AG04449 (cell line): ENCODE measurements at regions not wholly inside any gene's neighbourhood (a gene's known extent, or its start where the extent isn't known, plus 50 kb on each side); places are given as distances from the start of the nearest gene placed in this dataset.

Experiments
- CTCF ChIA-PET: fragments of 350-600 bp; formaldehyde crosslinking; extraction: SDS; loops from one replicate; lab custom pipeline; 2021; ENCODE audit warnings: antibody characterized with exemption; lab: Yijun Ruan, JAX
- POLR2A ChIA-PET: fragments of 400-600, 350-600 bp; formaldehyde crosslinking; extraction: SDS; loops from one replicate; lab custom pipeline; 2020; ENCODE audit warnings: antibody characterized with exemption, inconsistent platforms; lab: Yijun Ruan, JAX
- DNase-seq: peaks from one replicate; pipeline ENCODE4 v3.0.0-alpha.2; 2010; ENCODE audit warnings: low read depth, low spot score
- H3K4me3 ChIP-seq: 2 replicates; pipeline ENCODE4 v1.5.1; 2011; ENCODE audit warnings: low read depth, mild to moderate bottlenecking, control low read depth, low read length
- TF ChIP-seq, protein P1 (sequence below): IDR thresholded peaks from one replicate; pipeline ENCODE4 v1.5.1; 2011; ENCODE audit warnings: mild to moderate bottlenecking, moderate library complexity, low read length, control low read depth, inconsistent platforms; ENCODE audit not compliant: insufficient read depth; ENCODE audit errors: missing control alignments

DNA sequence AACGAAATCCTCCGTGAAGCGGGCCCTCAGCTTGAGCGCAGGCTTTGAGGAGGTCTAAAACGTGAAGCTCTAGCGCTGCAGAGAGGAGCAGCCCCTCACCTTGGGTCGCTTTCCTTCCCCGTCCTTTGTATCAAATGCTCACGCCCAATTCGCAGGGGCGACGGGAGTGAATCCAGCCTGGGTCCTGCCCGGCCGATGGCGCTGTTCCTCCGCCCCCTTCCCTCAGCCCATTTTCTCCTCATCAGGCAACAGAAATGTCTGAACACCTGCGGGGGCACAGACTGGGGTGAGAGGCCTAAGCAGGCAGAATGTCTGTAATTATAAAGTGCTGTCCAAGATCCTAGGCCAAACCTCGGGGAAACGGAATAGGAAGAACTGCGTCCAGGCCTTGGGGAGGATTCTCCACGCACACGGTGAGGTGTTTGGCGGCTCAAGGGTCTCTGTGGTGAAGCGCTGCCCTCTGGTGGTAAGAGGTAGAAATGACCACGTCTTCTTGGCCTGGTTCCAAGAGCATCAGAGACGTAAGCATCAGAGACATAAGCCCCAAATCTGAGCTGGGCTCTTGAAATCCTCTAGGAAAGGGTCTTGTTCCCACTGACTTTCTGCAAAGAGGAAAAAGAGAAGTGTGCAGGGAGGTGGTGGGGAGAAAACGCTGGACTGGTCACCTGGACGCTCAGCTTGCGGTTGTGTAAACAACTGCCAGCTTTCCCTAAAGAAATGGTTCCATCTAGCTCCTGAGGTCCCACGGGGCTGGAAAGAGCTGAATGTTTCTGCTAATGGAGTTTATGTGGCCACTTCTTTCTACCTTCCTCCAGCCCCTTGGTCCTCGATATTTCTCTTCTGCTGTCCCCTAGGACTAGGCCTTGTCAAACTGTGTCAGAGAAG is 92.1 kb upstream of the CD53 start:
- DNase-seq, result no peak
- ChIA-PET POLR2A (no interaction called here), CTCF (interaction anchor here (0.6 to 7.7 kb wide), 6 partner anchors 8 to 147 kb away, joined by 3 to 43 read pairs (median 4); no protein-coding TSS in a partner anchor)
- TF ChIP-seq, protein P1, sequence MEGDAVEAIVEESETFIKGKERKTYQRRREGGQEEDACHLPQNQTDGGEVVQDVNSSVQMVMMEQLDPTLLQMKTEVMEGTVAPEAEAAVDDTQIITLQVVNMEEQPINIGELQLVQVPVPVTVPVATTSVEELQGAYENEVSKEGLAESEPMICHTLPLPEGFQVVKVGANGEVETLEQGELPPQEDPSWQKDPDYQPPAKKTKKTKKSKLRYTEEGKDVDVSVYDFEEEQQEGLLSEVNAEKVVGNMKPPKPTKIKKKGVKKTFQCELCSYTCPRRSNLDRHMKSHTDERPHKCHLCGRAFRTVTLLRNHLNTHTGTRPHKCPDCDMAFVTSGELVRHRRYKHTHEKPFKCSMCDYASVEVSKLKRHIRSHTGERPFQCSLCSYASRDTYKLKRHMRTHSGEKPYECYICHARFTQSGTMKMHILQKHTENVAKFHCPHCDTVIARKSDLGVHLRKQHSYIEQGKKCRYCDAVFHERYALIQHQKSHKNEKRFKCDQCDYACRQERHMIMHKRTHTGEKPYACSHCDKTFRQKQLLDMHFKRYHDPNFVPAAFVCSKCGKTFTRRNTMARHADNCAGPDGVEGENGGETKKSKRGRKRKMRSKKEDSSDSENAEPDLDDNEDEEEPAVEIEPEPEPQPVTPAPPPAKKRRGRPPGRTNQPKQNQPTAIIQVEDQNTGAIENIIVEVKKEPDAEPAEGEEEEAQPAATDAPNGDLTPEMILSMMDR, result peak; percentile 73
- no peak overlapping the region for H3K4me3 ChIP-seq

GRCh38 chr1:110779636-110780035 is 93.3 kb upstream of the CD53 start:
- DNase-seq, result no peak
- TF ChIP-seq, protein P1, result no peak

DNA sequence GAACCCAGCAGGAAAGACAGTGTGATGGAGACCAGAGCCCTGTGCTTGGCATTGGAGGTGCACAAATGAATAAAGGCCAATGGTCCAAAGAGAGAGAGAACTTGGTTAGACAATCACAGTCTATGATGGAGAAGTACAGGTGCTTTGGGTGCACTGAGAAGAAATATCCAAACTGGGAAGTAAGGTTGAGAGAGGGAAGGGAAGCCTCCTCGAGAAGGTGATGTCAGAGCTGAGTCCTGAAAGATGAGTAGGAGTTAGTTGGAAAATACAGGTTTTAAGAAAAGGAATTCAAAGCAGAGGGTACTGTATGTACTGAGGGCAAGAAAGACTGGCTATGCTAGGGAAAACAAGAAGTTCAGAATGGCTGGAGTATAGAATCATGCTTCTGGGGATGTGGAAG is 94.1 kb upstream of the CD53 start:
- no peak overlapping the region for H3K4me3 ChIP-seq
- POLR2A ChIA-PET, result no interaction called here
- TF ChIP-seq, protein P1, result no peak
- DNase-seq, result no peak
- CTCF ChIA-PET, result interaction anchor here (0.9 kb wide), 1 partner anchor 13 kb away, joined by 3 read pairs; no protein-coding TSS in a partner anchor

More at GRCh38 chr1:110779636-110780035, 93.3 kb upstream of the CD53 start:
- H3K4me3 ChIP-seq, result no peak overlapping the region
- CTCF ChIA-PET, result interaction anchor here (0.9 kb wide), 1 partner anchor 16 kb away, joined by 3 read pairs; no protein-coding TSS in a partner anchor
- POLR2A ChIA-PET, result no interaction called here

GRCh38 chr1:110777228-110777627 is 95.7 kb upstream of the CD53 start:
- no peak for DNase-seq
- TF ChIP-seq, protein P1, result no peak
- ChIA-PET CTCF (no interaction called here), POLR2A (no interaction called here)
- H3K4me3 ChIP-seq, result no peak overlapping the region

GRCh38 chr1:110774398-110774797 is 98.5 kb upstream of the CD53 start:
- H3K4me3 ChIP-seq, result no peak overlapping the region
- no peak for DNase-seq
- CTCF ChIA-PET, result interaction anchor here (0.8 to 1.8 kb wide), 3 partner anchors 8 to 155 kb away, joined by 3 to 15 read pairs (median 5); no protein-coding TSS in a partner anchor
- TF ChIP-seq, protein P1, result no peak
- POLR2A ChIA-PET, result no interaction called here

- ChIA-PET CTCF (interaction anchor here (0.8 to 1.8 kb wide), 4 partner anchors 8 to 154 kb away, joined by 3 to 15 read pairs (median 5); no protein-coding TSS in a partner anchor), POLR2A (no interaction called here)
- DNase-seq, result no peak
- TF ChIP-seq, protein P1, result no peak
- H3K4me3 ChIP-seq, result no peak overlapping the region
These were observed 99.1 kb upstream of the KCNA3 start for GRCh38 chr1:110773813-110774212.
